ENCODE measurements at regions not wholly inside any gene's neighbourhood (a gene's known extent, or its start where the extent isn't known, plus 50 kb on each side); places are given as distances from the start of the nearest gene placed in this dataset.
A peak's percentile ranks its signal among the peaks of the same experiment; 100 is the strongest.

GRCh38 chr2:19021721-19022120 lies 336.7 kb downstream of the OSR1 start (continued):
- TF ChIP-seq ZBED4 (CRISPR knock-in tag; IDR thresholded peaks at IDR 0.05; ENCODE audit: borderline replicate concordance), result no peak
- no peak for TF ChIP-seq UBTF (CRISPR knock-in tag; IDR thresholded peaks at IDR 0.05)
- TF ChIP-seq FOSL2 (CRISPR knock-in tag; IDR thresholded peaks at IDR 0.05), result peak; percentile 72
- TF ChIP-seq ZEB1 (IDR thresholded peaks at IDR 0.05; ENCODE audit: insufficient replicate concordance, low read depth), result no peak
- no peak for TF ChIP-seq ZNF564 (CRISPR knock-in tag; IDR thresholded peaks at IDR 0.05)
- TF ChIP-seq RXRA (CRISPR knock-in tag; IDR thresholded peaks at IDR 0.05), result no peak
- no peak for TF ChIP-seq KLF11 (CRISPR knock-in tag; IDR thresholded peaks at IDR 0.05)
- TF ChIP-seq, protein P1, sequence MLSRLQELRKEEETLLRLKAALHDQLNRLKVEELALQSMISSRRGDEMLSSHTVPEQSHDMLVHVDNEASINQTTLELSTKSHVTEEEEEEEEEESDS (CRISPR knock-in tag; IDR thresholded peaks at IDR 0.05; ENCODE audit: borderline replicate concordance), result no peak
- no peak for TF ChIP-seq TARDBP (CRISPR knock-in tag; IDR thresholded peaks at IDR 0.05)
- TF ChIP-seq, protein P2, sequence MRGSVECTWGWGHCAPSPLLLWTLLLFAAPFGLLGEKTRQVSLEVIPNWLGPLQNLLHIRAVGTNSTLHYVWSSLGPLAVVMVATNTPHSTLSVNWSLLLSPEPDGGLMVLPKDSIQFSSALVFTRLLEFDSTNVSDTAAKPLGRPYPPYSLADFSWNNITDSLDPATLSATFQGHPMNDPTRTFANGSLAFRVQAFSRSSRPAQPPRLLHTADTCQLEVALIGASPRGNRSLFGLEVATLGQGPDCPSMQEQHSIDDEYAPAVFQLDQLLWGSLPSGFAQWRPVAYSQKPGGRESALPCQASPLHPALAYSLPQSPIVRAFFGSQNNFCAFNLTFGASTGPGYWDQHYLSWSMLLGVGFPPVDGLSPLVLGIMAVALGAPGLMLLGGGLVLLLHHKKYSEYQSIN (CRISPR knock-in tag; IDR thresholded peaks at IDR 0.05; ENCODE audit: borderline replicate concordance), result no peak
- no peak for TF ChIP-seq CBX1 (IDR thresholded peaks at IDR 0.05; ENCODE audit: low read depth)
- TF ChIP-seq KDM2A (CRISPR knock-in tag; IDR thresholded peaks at IDR 0.05; ENCODE audit: borderline replicate concordance, low read depth), result no peak
- TF ChIP-seq, protein P3, sequence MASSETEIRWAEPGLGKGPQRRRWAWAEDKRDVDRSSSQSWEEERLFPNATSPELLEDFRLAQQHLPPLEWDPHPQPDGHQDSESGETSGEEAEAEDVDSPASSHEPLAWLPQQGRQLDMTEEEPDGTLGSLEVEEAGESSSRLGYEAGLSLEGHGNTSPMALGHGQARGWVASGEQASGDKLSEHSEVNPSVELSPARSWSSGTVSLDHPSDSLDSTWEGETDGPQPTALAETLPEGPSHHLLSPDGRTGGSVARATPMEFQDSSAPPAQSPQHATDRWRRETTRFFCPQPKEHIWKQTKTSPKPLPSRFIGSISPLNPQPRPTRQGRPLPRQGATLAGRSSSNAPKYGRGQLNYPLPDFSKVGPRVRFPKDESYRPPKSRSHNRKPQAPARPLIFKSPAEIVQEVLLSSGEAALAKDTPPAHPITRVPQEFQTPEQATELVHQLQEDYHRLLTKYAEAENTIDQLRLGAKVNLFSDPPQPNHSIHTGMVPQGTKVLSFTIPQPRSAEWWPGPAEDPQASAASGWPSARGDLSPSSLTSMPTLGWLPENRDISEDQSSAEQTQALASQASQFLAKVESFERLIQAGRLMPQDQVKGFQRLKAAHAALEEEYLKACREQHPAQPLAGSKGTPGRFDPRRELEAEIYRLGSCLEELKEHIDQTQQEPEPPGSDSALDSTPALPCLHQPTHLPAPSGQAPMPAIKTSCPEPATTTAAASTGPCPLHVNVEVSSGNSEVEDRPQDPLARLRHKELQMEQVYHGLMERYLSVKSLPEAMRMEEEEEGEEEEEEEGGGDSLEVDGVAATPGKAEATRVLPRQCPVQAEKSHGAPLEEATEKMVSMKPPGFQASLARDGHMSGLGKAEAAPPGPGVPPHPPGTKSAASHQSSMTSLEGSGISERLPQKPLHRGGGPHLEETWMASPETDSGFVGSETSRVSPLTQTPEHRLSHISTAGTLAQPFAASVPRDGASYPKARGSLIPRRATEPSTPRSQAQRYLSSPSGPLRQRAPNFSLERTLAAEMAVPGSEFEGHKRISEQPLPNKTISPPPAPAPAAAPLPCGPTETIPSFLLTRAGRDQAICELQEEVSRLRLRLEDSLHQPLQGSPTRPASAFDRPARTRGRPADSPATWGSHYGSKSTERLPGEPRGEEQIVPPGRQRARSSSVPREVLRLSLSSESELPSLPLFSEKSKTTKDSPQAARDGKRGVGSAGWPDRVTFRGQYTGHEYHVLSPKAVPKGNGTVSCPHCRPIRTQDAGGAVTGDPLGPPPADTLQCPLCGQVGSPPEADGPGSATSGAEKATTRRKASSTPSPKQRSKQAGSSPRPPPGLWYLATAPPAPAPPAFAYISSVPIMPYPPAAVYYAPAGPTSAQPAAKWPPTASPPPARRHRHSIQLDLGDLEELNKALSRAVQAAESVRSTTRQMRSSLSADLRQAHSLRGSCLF (CRISPR knock-in tag; IDR thresholded peaks at IDR 0.05; ENCODE audit: borderline replicate concordance), result no peak
- TF ChIP-seq ZFP37 (CRISPR knock-in tag; IDR thresholded peaks at IDR 0.05; ENCODE audit: borderline replicate concordance), result no peak
- TF ChIP-seq BRCA1 (CRISPR knock-in tag; IDR thresholded peaks at IDR 0.05), result no peak
- TF ChIP-seq POLR2A (IDR thresholded peaks at IDR 0.05; ENCODE audit: insufficient read depth in 1 of 2, low read depth in 2 of 2, low read length in 2 of 2), result no peak
- TF ChIP-seq HOXA9 (CRISPR knock-in tag; IDR thresholded peaks at IDR 0.05; ENCODE audit: borderline replicate concordance), result no peak
- TF ChIP-seq ZNF788 (CRISPR knock-in tag; IDR thresholded peaks at IDR 0.05; ENCODE audit: borderline replicate concordance), result no peak
- no peak for TF ChIP-seq MXI1 (IDR thresholded peaks at IDR 0.05; ENCODE audit: borderline replicate concordance, low read depth, low read length)
- no peak for TF ChIP-seq ZNF205 (CRISPR knock-in tag; IDR thresholded peaks at IDR 0.05)
